Left lobe of liver (tissue), 2 donors: ENCODE measurements at regions not wholly inside any gene's neighbourhood (a gene's known extent, or its start where the extent isn't known, plus 50 kb on each side); places are given as distances from the start of the nearest gene placed in this dataset.
"Not testable (repeated sequence)": the region's sequence is repeated elsewhere in the genome, so short reads cannot be mapped to it uniquely, and the experiment has no call there.

Experiments
- ATAC-seq: fragments of 200-7000 bp; cut with Tn5 transposase; one replicate; pipeline ENCODE4 v1.9.1; 2020; ENCODE audit warnings: mild to moderate bottlenecking, moderate library complexity
- DNase-seq: peaks from one replicate; pipeline ENCODE4 v3.0.0-alpha.2; 2020; ENCODE audit warnings: low spot score
- donor health status: DM: no; HTN: no; CAD: no; lungs with moderate emphysema.
- donor health status: DM: no; HTN: yes; CAD: no.

- ATAC-seq (no peak), DNase-seq (no peak)
Measured at GRCh38 chr13:54660277-54660676, 1631.7 kb downstream of the OLFM4 start.

GRCh38 chr13:54676526-54677113 is 1648.0 kb downstream of the OLFM4 start:
- ATAC-seq (no peak), DNase-seq (no peak)

- ATAC-seq (no peak), DNase-seq (no peak)
Measured at GRCh38 chr13:54682184-54682583, 1653.6 kb downstream of the OLFM4 start.

- ATAC-seq, result peak; percentile 72
- DNase-seq, result no peak
Measured at GRCh38 chr13:54687173-54687572, 1658.6 kb downstream of the OLFM4 start.

GRCh38 chr13:54699831-54700230 is 1671.2 kb downstream of the OLFM4 start:
- ATAC-seq (no peak), DNase-seq (no peak)

- no peak for DNase-seq
- ATAC-seq, result no peak
Measured at GRCh38 chr13:54705738-54706137, 1677.1 kb downstream of the OLFM4 start.

GRCh38 chr13:54706336-54706735 is 1677.7 kb downstream of the OLFM4 start:
- no peak for DNase-seq
- no peak for ATAC-seq

GRCh38 chr13:54709546-54709945 is 1680.9 kb downstream of the OLFM4 start:
- DNase-seq, result no peak
- no peak for ATAC-seq

GRCh38 chr13:54733639-54734038 is 1705.0 kb downstream of the OLFM4 start:
- DNase-seq (no peak), ATAC-seq (peak; percentile 34)

GRCh38 chr13:54737211-54737610 is 1708.6 kb downstream of the OLFM4 start:
- ATAC-seq, DNase-seq: not testable (repeated sequence)

GRCh38 chr13:54742984-54743383 is 1714.4 kb downstream of the OLFM4 start:
- ATAC-seq, result no peak
- DNase-seq, result no peak

GRCh38 chr13:54744747-54745146 is 1716.1 kb downstream of the OLFM4 start:
- DNase-seq, result no peak
- no peak for ATAC-seq

- no peak for ATAC-seq
Measured at GRCh38 chr13:54750521-54750920, 1721.9 kb downstream of the OLFM4 start.

GRCh38 chr13:54758795-54759194 is 1730.2 kb downstream of the OLFM4 start:
- ATAC-seq (no peak), DNase-seq (no peak)

More at GRCh38 chr13:54750521-54750920, 1721.9 kb downstream of the OLFM4 start:
- DNase-seq, result no peak

- DNase-seq (no peak), ATAC-seq (no peak)
Measured at GRCh38 chr13:54768214-54768613, 1739.6 kb downstream of the OLFM4 start.

- ATAC-seq (no peak), DNase-seq (no peak)
Measured at GRCh38 chr13:54775501-54776191, 1747.0 kb downstream of the OLFM4 start.

- DNase-seq (no peak), ATAC-seq (no peak)
Measured at GRCh38 chr13:54787754-54788153, 1759.1 kb downstream of the OLFM4 start.

GRCh38 chr13:54799621-54800226 is 1771.1 kb downstream of the OLFM4 start:
- no peak for DNase-seq

GRCh38 chr13:54802226-54802625 is 1773.6 kb downstream of the OLFM4 start:
- ATAC-seq, result no peak

More at GRCh38 chr13:54799621-54800226, 1771.1 kb downstream of the OLFM4 start:
- ATAC-seq, result no peak

GRCh38 chr13:54805743-54806142 is 1777.1 kb downstream of the OLFM4 start:
- ATAC-seq, result no peak
- DNase-seq, result no peak

More at GRCh38 chr13:54802226-54802625, 1773.6 kb downstream of the OLFM4 start:
- DNase-seq, result no peak

GRCh38 chr13:54821938-54822470 is 1793.4 kb downstream of the OLFM4 start:
- not testable (repeated sequence) for ATAC-seq

More at GRCh38 chr13:54821938-54822470, 1793.4 kb downstream of the OLFM4 start:
- not testable (repeated sequence) for DNase-seq
